Kidney (tissue), 13 donors: ENCODE measurements at regions not wholly inside any gene's neighbourhood (a gene's known extent, or its start where the extent isn't known, plus 50 kb on each side); places are given as distances from the start of the nearest gene placed in this dataset.

Source experiments
- DNase-seq, 5 donors: peaks; one replicate each; pipeline ENCODE4 v3.0.0-alpha.2; 2013 to 2020
- FAIRE-seq: peaks from 2 replicates; lab custom pipeline; 2012; peaks lifted over from hg19 to GRCh38; lab: Jason Lieb, UNC
- H3K27ac ChIP-seq, 2 donors: one replicate each; pipeline ENCODE4 v1.7.0; 2013; ENCODE audit warnings: low read depth in 2 of 2, low read length in 2 of 2, inconsistent platforms in 1 of 2
- H3K27me3 ChIP-seq: one replicate; pipeline ENCODE4 v1.7.1; 2013; ENCODE audit warnings: low read length, inconsistent platforms; ENCODE audit not compliant: control insufficient read depth, insufficient read depth
- H3K36me3 ChIP-seq, 3 donors: one replicate each; pipeline versions ENCODE4 v1.7.0 to v1.7.1; 2013; ENCODE audit warnings: low read length in 3 of 3, control low read depth in 1 of 3, inconsistent platforms in 1 of 3; ENCODE audit not compliant: insufficient read depth in 3 of 3, control insufficient read depth in 2 of 3
- H3K4me1 ChIP-seq, 3 donors: one replicate each; pipeline versions ENCODE4 v1.7.0 to v1.7.1; 2013; ENCODE audit warnings: low read length in 3 of 3, inconsistent platforms in 1 of 3, low read depth in 1 of 3; ENCODE audit not compliant: control insufficient read depth in 2 of 3, insufficient read depth in 2 of 3
- H3K4me3 ChIP-seq, 3 donors: one replicate each; pipeline versions ENCODE4 v1.7.0 to v1.8.1; 2013; ENCODE audit warnings: low read length in 3 of 3, control low read depth in 1 of 3, inconsistent platforms in 1 of 3
- H3K9ac ChIP-seq, 3 donors: one replicate each; pipeline versions ENCODE4 v1.7.0 to v1.7.1; 2013; ENCODE audit warnings: low read length in 3 of 3, control low read depth in 1 of 3, inconsistent platforms in 1 of 3
- H3K9me3 ChIP-seq, 3 donors: one replicate each; pipeline versions ENCODE4 v1.7.0 to v1.7.1; 2013; ENCODE audit warnings: low read length in 3 of 3, control low read depth in 1 of 3, inconsistent platforms in 1 of 3; ENCODE audit not compliant: control insufficient read depth in 2 of 3, insufficient read depth in 1 of 3
- CTCF ChIP-seq: IDR thresholded peaks from 3 replicates; pipeline ENCODE4 v1.5.1; 2012; ENCODE audit warnings: mild to moderate bottlenecking, moderate library complexity, borderline replicate concordance; ENCODE audit not compliant: insufficient read depth; ENCODE audit errors: extremely low read depth
- intact Hi-C: fragments of 100-400 bp; cut with DNase I; formaldehyde crosslinking; loops from one replicate; pipeline ENCODE4 v1.11.1; 2022
- donor health status: control.
- donor health status: control.
- donor health status: control.
- donor health status: control.
- donor health status: control.
- donor health status: DM: yes; HTN: yes; CAD: no.
- donor health status: Normal renal cell carcinoma (clear cell type).

GRCh38 chr13:103133556-103133955, 67.3 kb upstream of the SLC10A2 start:
- FAIRE-seq, result peak; percentile 57

GRCh38 chr13:103130681-103131210, 64.5 kb upstream of the SLC10A2 start:
- FAIRE-seq (no peak), DNase-seq (peak in 2 of 5 donors; percentile 24 to 25)
- H3K4me3 ChIP-seq, result peak overlapping the region in 2 of 3 donors; percentile 27 to 49
- H3K27ac ChIP-seq, result peak overlapping the region; percentile 69 to 77
- intact Hi-C loops, result no loop called here
- H3K9me3 ChIP-seq, result no peaks in the 10 kb centered on the region
- peaks cover 0 to 2% (median 0%) of the 10 kb centered on the region in 3 donors for H3K4me1 ChIP-seq
- H3K36me3 ChIP-seq, result no peaks in the 10 kb centered on the region
- no peak for TF ChIP-seq CTCF
- H3K9ac ChIP-seq, result no peak overlapping the region
- H3K27me3 ChIP-seq, result no peaks in the 10 kb centered on the region

More at GRCh38 chr13:103133556-103133955, 67.3 kb upstream of the SLC10A2 start:
- Histone ChIP-seq H3K27me3 (no peaks in the 10 kb centered on the region), H3K4me3 (peak overlapping the region in 1 of 3 donors; percentile 30), H3K9me3 (no peaks in the 10 kb centered on the region), H3K27ac (peak overlapping the region in 1 of 2 donors; percentile 81), H3K4me1 (peaks cover 0 to 2% (median 0%) of the 10 kb centered on the region in 3 donors), H3K9ac (no peak overlapping the region), H3K36me3 (no peaks in the 10 kb centered on the region)
- no peak for TF ChIP-seq CTCF
- intact Hi-C loops, result no loop called here
- no peak for DNase-seq

- DNase-seq (no peak), FAIRE-seq (no peak)
- Histone ChIP-seq H3K9me3 (no peaks in the 10 kb centered on the region), H3K4me3 (peak overlapping the region in 2 of 3 donors; percentile 10 to 49), H3K36me3 (no peaks in the 10 kb centered on the region), H3K9ac (no peak overlapping the region), H3K27ac (peak overlapping the region; percentile 69 to 77), H3K4me1 (peaks cover 0 to 2% (median 0%) of the 10 kb centered on the region in 3 donors), H3K27me3 (no peaks in the 10 kb centered on the region)
- intact Hi-C loops, result no loop called here
- no peak for TF ChIP-seq CTCF
Measured at GRCh38 chr13:103130146-103130545, 63.9 kb upstream of the SLC10A2 start.
